HG03558 (cell line): ENCODE measurements at regions not wholly inside any gene's neighbourhood (a gene's known extent, or its start where the extent isn't known, plus 50 kb on each side); places are given as distances from the start of the nearest gene placed in this dataset.
"Not testable (repeated sequence)": the region's sequence is repeated elsewhere in the genome, so short reads cannot be mapped to it uniquely, and the experiment has no call there.

Experiments
- ATAC-seq: cut with Tn5 transposase; IDR thresholded peaks from one replicate; pipeline ENCODE4 v1.9.1; 2021; ENCODE audit warnings: moderate number of reproducible peaks; ENCODE audit not compliant: unreplicated experiment; ENCODE audit errors: extremely low read depth

GRCh38 chr10:3339121-3339520, 166.5 kb upstream of the PITRM1 start:
- ATAC-seq, result no peak

- ATAC-seq, result no peak
Measured at GRCh38 chr10:3337741-3338140, 165.2 kb upstream of the PITRM1 start.

GRCh38 chr10:3336673-3337293, 164.2 kb upstream of the PITRM1 start:
- ATAC-seq, result no peak

GRCh38 chr10:3333426-3333825, 160.8 kb upstream of the PITRM1 start:
- ATAC-seq, result no peak

- no peak for ATAC-seq
Measured at GRCh38 chr10:3331690-3332230, 159.2 kb upstream of the PITRM1 start.

- ATAC-seq, result no peak
Measured at GRCh38 chr10:3331187-3331586, 158.6 kb upstream of the PITRM1 start.

- no peak for ATAC-seq
Measured at GRCh38 chr10:3330663-3331062, 158.1 kb upstream of the PITRM1 start.

GRCh38 chr10:3325954-3326750, 153.6 kb upstream of the PITRM1 start:
- no peak for ATAC-seq

- no peak for ATAC-seq
Measured at GRCh38 chr10:3324612-3325038, 152.0 kb upstream of the PITRM1 start.

GRCh38 chr10:3323865-3324498, 151.4 kb upstream of the PITRM1 start:
- no peak for ATAC-seq

GRCh38 chr10:3321123-3321522, 148.5 kb upstream of the PITRM1 start:
- no peak for ATAC-seq

GRCh38 chr10:3319811-3320226, 147.2 kb upstream of the PITRM1 start:
- no peak for ATAC-seq

GRCh38 chr10:3318480-3318807, 145.9 kb upstream of the PITRM1 start:
- ATAC-seq, result not testable (repeated sequence)

- ATAC-seq, result not testable (repeated sequence)
Measured at GRCh38 chr10:3317553-3318479, 145.2 kb upstream of the PITRM1 start.

GRCh38 chr10:3314445-3315085, 142.0 kb upstream of the PITRM1 start:
- not testable (repeated sequence) for ATAC-seq

- not testable (repeated sequence) for ATAC-seq
Measured at GRCh38 chr10:3313784-3314444, 141.3 kb upstream of the PITRM1 start.

GRCh38 chr10:3312403-3312940, 139.9 kb upstream of the PITRM1 start:
- ATAC-seq, result no peak

GRCh38 chr10:3310016-3310784, 137.6 kb upstream of the PITRM1 start:
- no peak for ATAC-seq
